ENCODE measurements at regions not wholly inside any gene's neighbourhood (a gene's known extent, or its start where the extent isn't known, plus 50 kb on each side); places are given as distances from the start of the nearest gene placed in this dataset.

- no peak overlapping the region for H3K4me3 Mint-ChIP-seq
- ATAC-seq (ENCODE audit: low read depth in 2 of 2) (no peak), DNase-seq (no peak)
- peaks cover 20 to 51% (median 40%) of the 10 kb centered on the region in 3 donors for H3K27me3 Mint-ChIP-seq
- H3K27ac Mint-ChIP-seq, result peak overlapping the region in 1 of 6 donors; percentile 30
- H3K36me3 Mint-ChIP-seq, result no peaks in the 10 kb centered on the region
- H3K4me1 Mint-ChIP-seq, result peaks cover 0 to 2% (median 0%) of the 10 kb centered on the region in 3 donors
- H3K9me3 Mint-ChIP-seq, result no peaks in the 10 kb centered on the region
These were observed 96.5 kb upstream of the PITX1 start for GRCh38 chr5:135130261-135131215.

DNA sequence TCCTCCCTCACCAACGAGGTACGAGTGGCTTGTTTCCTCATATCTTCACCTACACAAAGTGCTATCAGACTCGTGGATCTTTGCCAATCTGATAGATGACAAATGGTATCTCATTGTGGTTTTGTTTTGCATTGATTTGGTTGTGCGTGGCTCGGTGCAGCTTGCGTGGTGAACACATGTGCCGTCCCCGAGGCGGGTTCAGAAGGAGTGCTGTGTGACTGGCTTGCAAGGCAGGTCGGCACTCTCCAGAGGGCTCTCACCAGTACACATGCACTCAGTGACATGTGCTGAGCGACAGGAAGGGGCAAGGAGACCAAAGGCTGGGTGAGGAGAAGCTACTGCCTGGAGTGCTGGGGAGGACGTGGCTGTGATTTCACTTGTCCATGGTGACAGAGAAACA lies 95.3 kb upstream of the PITX1 start:
- Mint-ChIP-seq H3K4me3 (no peak overlapping the region), H3K27me3 (peaks cover 28 to 38% (median 38%) of the 10 kb centered on the region in 3 donors), H3K27ac (peak overlapping the region in 1 of 6 donors; percentile 67), H3K4me1 (no peaks in the 10 kb centered on the region), H3K36me3 (no peaks in the 10 kb centered on the region), H3K9me3 (no peaks in the 10 kb centered on the region)
- DNase-seq (no peak), ATAC-seq (ENCODE audit: low read depth in 2 of 2) (no peak)

GRCh38 chr5:135128361-135128760 lies 94.3 kb upstream of the PITX1 start:
- Mint-ChIP-seq H3K9me3 (no peaks in the 10 kb centered on the region), H3K27me3 (peaks cover 32 to 41% (median 34%) of the 10 kb centered on the region in 3 donors), H3K4me1 (no peaks in the 10 kb centered on the region), H3K4me3 (no peak overlapping the region), H3K27ac (no peak overlapping the region), H3K36me3 (no peaks in the 10 kb centered on the region)
- ATAC-seq (ENCODE audit: low read depth in 2 of 2) (no peak), DNase-seq (no peak)

GRCh38 chr5:135127439-135128240 lies 93.6 kb upstream of the PITX1 start:
- Mint-ChIP-seq H3K4me3 (no peak overlapping the region), H3K4me1 (no peaks in the 10 kb centered on the region), H3K27ac (no peak overlapping the region), H3K36me3 (no peaks in the 10 kb centered on the region), H3K9me3 (no peaks in the 10 kb centered on the region), H3K27me3 (peaks cover 30 to 42% (median 33%) of the 10 kb centered on the region in 3 donors)
- ATAC-seq (ENCODE audit: low read depth in 2 of 2) (no peak), DNase-seq (no peak)

- no peaks in the 10 kb centered on the region for H3K9me3 Mint-ChIP-seq
- DNase-seq (no peak), ATAC-seq (ENCODE audit: low read depth in 2 of 2) (no peak)
- no peaks in the 10 kb centered on the region for H3K36me3 Mint-ChIP-seq
- H3K4me1 Mint-ChIP-seq, result no peaks in the 10 kb centered on the region
- peak overlapping the region in 1 of 6 donors; percentile 79 for H3K27ac Mint-ChIP-seq
- H3K27me3 Mint-ChIP-seq, result peaks cover 30 to 43% (median 33%) of the 10 kb centered on the region in 3 donors
- H3K4me3 Mint-ChIP-seq, result no peak overlapping the region
These were observed 92.8 kb upstream of the PITX1 start for GRCh38 chr5:135126688-135127438.

GRCh38 chr5:135124724-135125123 lies 90.7 kb upstream of the PITX1 start:
- Mint-ChIP-seq H3K4me3 (no peak overlapping the region), H3K27me3 (peaks cover 22 to 41% (median 34%) of the 10 kb centered on the region in 3 donors), H3K27ac (no peak overlapping the region), H3K36me3 (no peaks in the 10 kb centered on the region), H3K9me3 (no peaks in the 10 kb centered on the region), H3K4me1 (no peaks in the 10 kb centered on the region)
- no peak for ATAC-seq (ENCODE audit: low read depth in 2 of 2)
- DNase-seq, result no peak

DNA sequence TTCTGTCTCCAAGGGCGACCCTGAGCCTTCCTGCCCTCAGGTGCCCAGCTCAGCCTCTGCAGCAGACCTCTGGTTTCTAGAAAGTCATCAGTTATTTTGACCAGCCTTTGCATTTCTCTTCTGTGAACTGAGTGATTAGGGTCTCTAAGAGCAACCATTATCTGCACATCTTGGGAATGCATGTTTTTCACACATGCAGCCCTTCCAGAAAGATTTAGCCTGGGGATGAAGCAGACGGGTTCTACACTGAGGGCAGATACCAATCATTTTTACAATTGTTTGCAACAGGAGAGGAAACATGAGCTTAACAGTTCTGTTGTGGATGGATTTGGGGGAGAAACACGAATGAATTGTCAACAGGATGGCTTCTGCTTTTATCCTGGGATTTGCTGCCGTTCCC lies 90.1 kb upstream of the PITX1 start:
- H3K27me3 Mint-ChIP-seq, result peaks cover 22 to 40% (median 34%) of the 10 kb centered on the region in 3 donors
- no peaks in the 10 kb centered on the region for H3K9me3 Mint-ChIP-seq
- no peaks in the 10 kb centered on the region for H3K4me1 Mint-ChIP-seq
- DNase-seq (no peak), ATAC-seq (ENCODE audit: low read depth in 2 of 2) (no peak)
- no peak overlapping the region for H3K4me3 Mint-ChIP-seq
- H3K27ac Mint-ChIP-seq, result peak overlapping the region in 1 of 6 donors; percentile 26
- no peaks in the 10 kb centered on the region for H3K36me3 Mint-ChIP-seq

DNA sequence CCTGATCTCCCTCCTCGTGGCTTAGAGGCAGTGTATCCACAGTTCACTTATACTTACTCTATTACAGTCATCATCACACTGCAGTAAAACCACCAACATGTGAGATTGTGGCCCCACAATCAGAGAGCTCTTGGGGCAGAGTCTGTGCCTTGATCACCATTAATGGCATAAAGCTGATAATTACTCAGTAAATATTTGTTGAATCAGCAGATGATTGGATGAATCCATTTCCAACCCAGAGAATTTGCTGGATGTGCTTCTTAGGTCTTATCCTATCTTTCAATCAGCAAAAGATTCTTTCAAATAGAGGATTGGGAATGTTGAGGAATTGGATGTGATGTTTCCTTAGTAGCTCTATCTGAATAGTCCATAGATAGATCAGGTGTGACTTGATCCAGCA lies 88.8 kb upstream of the PITX1 start:
- H3K27me3 Mint-ChIP-seq, result peaks cover 22 to 40% (median 34%) of the 10 kb centered on the region in 3 donors
- no peaks in the 10 kb centered on the region for H3K9me3 Mint-ChIP-seq
- no peaks in the 10 kb centered on the region for H3K36me3 Mint-ChIP-seq
- H3K4me3 Mint-ChIP-seq, result no peak overlapping the region
- DNase-seq, result no peak
- H3K4me1 Mint-ChIP-seq, result no peaks in the 10 kb centered on the region
- no peak for ATAC-seq (ENCODE audit: low read depth in 2 of 2)
- H3K27ac Mint-ChIP-seq, result no peak overlapping the region

- no peak overlapping the region for H3K27ac Mint-ChIP-seq
- no peaks in the 10 kb centered on the region for H3K36me3 Mint-ChIP-seq
- H3K4me3 Mint-ChIP-seq, result no peak overlapping the region
- DNase-seq (no peak), ATAC-seq (ENCODE audit: low read depth in 2 of 2) (no peak)
- H3K27me3 Mint-ChIP-seq, result peaks cover 22 to 29% (median 26%) of the 10 kb centered on the region in 3 donors
- H3K4me1 Mint-ChIP-seq, result no peaks in the 10 kb centered on the region
- H3K9me3 Mint-ChIP-seq, result no peaks in the 10 kb centered on the region
These were observed 86.9 kb upstream of the PITX1 start for GRCh38 chr5:135120951-135121350.

DNA sequence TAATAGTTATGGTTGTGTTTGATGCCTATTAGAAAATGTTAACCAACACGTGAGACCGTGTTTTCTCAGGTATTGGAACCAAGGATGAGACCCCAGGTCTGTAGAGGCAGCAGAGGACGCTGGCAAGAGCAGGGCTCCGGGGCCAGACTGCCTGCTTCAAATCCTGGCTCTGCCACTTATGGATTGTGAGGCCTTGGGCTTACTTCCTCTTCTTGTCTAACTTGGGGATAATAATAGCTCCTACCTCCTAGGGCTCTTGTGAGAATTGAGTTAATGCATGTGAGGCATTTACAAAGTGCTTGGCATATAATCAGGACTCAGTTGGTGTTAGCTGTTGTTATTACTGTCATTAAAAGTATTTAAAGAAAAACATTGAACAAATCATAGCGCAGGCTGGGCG lies 85.5 kb upstream of the PITX1 start:
- ATAC-seq (ENCODE audit: low read depth in 2 of 2), result no peak
- Mint-ChIP-seq H3K4me3 (no peak overlapping the region), H3K9me3 (no peaks in the 10 kb centered on the region), H3K27me3 (peaks cover 12 to 28% (median 22%) of the 10 kb centered on the region in 3 donors), H3K4me1 (no peaks in the 10 kb centered on the region), H3K36me3 (no peaks in the 10 kb centered on the region), H3K27ac (no peak overlapping the region)
- no peak for DNase-seq

- no peak for ATAC-seq (ENCODE audit: low read depth in 2 of 2)
- H3K27me3 Mint-ChIP-seq, result peaks cover 0 to 19% (median 11%) of the 10 kb centered on the region in 3 donors
- H3K36me3 Mint-ChIP-seq, result no peaks in the 10 kb centered on the region
- peak overlapping the region in 1 of 8 donors; percentile 5 for H3K4me3 Mint-ChIP-seq
- H3K4me1 Mint-ChIP-seq, result peaks cover 0 to under 1% (median 0%) of the 10 kb centered on the region in 3 donors
- no peak overlapping the region for H3K27ac Mint-ChIP-seq
- no peaks in the 10 kb centered on the region for H3K9me3 Mint-ChIP-seq
- no peak for DNase-seq
These were observed 83.6 kb upstream of the PITX1 start for GRCh38 chr5:135117590-135117989.

DNA sequence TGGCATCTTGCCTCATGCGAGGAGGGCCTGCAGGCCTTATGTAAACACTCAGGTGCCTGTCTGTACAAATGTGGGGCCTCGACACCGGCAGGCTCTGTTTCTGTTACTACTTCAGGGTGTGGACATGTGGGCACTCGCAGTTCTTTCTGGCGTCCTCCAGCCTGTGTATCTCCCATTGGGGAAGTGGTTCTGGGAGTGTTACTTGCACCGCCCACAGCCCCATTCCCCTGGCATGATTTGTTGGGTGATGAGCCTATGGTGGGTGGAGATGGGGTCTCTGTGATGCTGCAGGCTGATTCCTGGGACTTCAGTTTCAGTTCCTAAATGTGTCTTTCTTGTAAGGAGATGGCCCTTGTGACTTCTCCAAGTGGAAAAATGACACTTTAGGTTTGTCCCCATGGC lies 82.1 kb upstream of the PITX1 start:
- Mint-ChIP-seq H3K4me1 (peaks cover 0 to 3% (median 0%) of the 10 kb centered on the region in 3 donors), H3K27me3 (peaks cover 0 to 18% (median 11%) of the 10 kb centered on the region in 3 donors), H3K4me3 (no peak overlapping the region), H3K9me3 (no peaks in the 10 kb centered on the region), H3K27ac (no peak overlapping the region), H3K36me3 (no peaks in the 10 kb centered on the region)
- DNase-seq (no peak), ATAC-seq (ENCODE audit: low read depth in 2 of 2) (no peak)

- no peaks in the 10 kb centered on the region for H3K9me3 Mint-ChIP-seq
- H3K4me3 Mint-ChIP-seq, result no peak overlapping the region
- H3K36me3 Mint-ChIP-seq, result no peaks in the 10 kb centered on the region
- peaks cover 0 to 3% (median 0%) of the 10 kb centered on the region in 3 donors for H3K4me1 Mint-ChIP-seq
- peaks cover 0 to 18% (median 5%) of the 10 kb centered on the region in 3 donors for H3K27me3 Mint-ChIP-seq
- no peak overlapping the region for H3K27ac Mint-ChIP-seq
- ATAC-seq (ENCODE audit: low read depth in 2 of 2) (no peak), DNase-seq (no peak)
These were observed 81.6 kb upstream of the PITX1 start for GRCh38 chr5:135115591-135115990.

Data from naive B cell (primary cell).